Activated CD4-positive, alpha-beta T cell treated with anti-CD3 and anti-CD28 coated beads for 36 hours (primary cell): ENCODE measurements at regions not wholly inside any gene's neighbourhood (a gene's known extent, or its start where the extent isn't known, plus 50 kb on each side); places are given as distances from the start of the nearest gene placed in this dataset.
"Not testable (repeated sequence)": the region's sequence is repeated elsewhere in the genome, so short reads cannot be mapped to it uniquely, and the experiment has no call there.

Source experiments
- ATAC-seq: fragments of 200-7000 bp; cut with Tn5 transposase; one replicate; pipeline ENCODE4 v1.10.0; 2021; ENCODE audit warnings: mild to moderate bottlenecking, moderate library complexity
- CTCF ChIA-PET: fragments of 350-600 bp; sonication (Branson Sonifier 250); formaldehyde crosslinking; loops from one replicate; lab custom pipeline; 2021; ENCODE audit warnings: antibody characterized with exemption; lab: Charles Lee
- POLR2A ChIA-PET: fragments of 350-600 bp; sonication (Branson Sonifier 250); formaldehyde crosslinking; loops from one replicate; lab custom pipeline; 2021; ENCODE audit warnings: antibody characterized with exemption, inconsistent platforms; lab: Charles Lee
- DNase-seq: peaks from one replicate; pipeline ENCODE4 v3.0.0-alpha.2; 2020
- H3K27ac Mint-ChIP-seq: one replicate; pipeline ENCODE4 v1.8.0; 2021; ENCODE audit warnings: mixed read lengths
- H3K27me3 Mint-ChIP-seq: one replicate; pipeline ENCODE4 v1.8.0; 2021; ENCODE audit warnings: mixed read lengths
- H3K36me3 Mint-ChIP-seq: one replicate; pipeline ENCODE4 v1.8.0; 2021; ENCODE audit warnings: low read depth, mixed read lengths
- H3K4me1 Mint-ChIP-seq: one replicate; pipeline ENCODE4 v1.8.0; 2021; ENCODE audit warnings: mixed read lengths
- H3K4me3 Mint-ChIP-seq: one replicate; pipeline ENCODE4 v1.8.0; 2021; ENCODE audit warnings: mild to moderate bottlenecking, moderate library complexity, mixed read lengths
- H3K9me3 Mint-ChIP-seq: one replicate; pipeline ENCODE4 v1.8.0; 2021; ENCODE audit warnings: low read depth, mixed read lengths
- intact Hi-C, 2 experiments: fragments of 100-400 bp; cut with DNase I in 1 of 2; cut with micrococcal nuclease in 1 of 2; formaldehyde crosslinking; loops; one replicate each; pipeline versions ENCODE4 v1.14.2 to v1.15.1; 2022 to 2024; cut with DNase I, micrococcal nuclease

DNA sequence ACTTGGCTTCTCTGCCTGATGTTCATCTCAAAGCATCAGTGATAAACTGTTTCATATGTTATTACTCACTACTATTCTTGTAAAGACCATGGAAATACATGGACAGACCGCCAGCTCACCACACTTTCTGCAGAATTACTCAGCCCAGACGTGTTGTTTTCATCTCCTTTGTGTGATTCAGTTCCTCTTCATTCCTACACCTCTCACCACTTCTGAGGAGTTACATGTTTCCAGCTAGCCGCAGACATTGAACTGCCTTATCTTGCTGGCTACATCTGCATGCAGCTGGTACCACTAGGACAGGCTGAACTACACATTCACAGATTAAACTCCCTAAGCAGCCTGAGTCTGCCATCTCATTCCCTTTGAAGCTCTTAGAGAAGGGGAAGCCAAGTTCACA is 443.2 kb upstream of the FGF16 start:
- Mint-ChIP-seq H3K4me1 (peaks cover 22% of the 10 kb centered on the region), H3K9me3 (no peaks in the 10 kb centered on the region), H3K36me3 (no peaks in the 10 kb centered on the region), H3K4me3 (no peak overlapping the region), H3K27ac (peak overlapping the region; percentile 80), H3K27me3 (peaks cover 2% of the 10 kb centered on the region)
- DNase-seq, result peak; percentile 70
- peak; percentile 94 for ATAC-seq
- intact Hi-C loops, result loop anchor here (1.0 kb wide), 2 partner anchors 32 to 33 kb away; no protein-coding TSS in a partner anchor
- ChIA-PET CTCF (interaction anchor here (1.3 kb wide), 1 partner anchor 10 kb away, joined by 3 read pairs; no protein-coding TSS in a partner anchor), POLR2A (interaction anchor here (0.8 kb wide), 1 partner anchor 33 kb away, joined by 3 read pairs; no protein-coding TSS in a partner anchor)

DNA sequence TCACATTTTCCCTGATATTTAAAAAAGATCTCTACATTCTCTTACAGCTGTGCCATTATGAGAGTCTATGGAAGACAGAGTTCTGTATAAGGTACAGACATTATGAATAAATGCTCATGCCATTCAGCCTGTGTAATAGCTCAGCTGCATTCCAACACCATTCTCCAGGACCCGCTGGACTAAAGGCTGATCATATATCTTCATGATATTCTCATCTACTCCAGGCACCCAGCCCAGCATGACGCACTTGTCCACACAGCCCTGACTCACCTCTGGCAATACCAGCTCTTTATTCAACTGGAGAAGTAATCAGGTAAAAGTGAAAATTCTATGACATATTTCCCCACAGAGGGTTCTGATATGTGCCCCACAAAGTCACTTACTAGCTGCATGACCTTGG is 437.5 kb upstream of the FGF16 start:
- ATAC-seq, result no peak
- Mint-ChIP-seq H3K9me3 (no peaks in the 10 kb centered on the region), H3K27me3 (peaks cover 2% of the 10 kb centered on the region), H3K36me3 (no peaks in the 10 kb centered on the region), H3K4me3 (no peak overlapping the region), H3K4me1 (peaks cover 6% of the 10 kb centered on the region), H3K27ac (no peak overlapping the region)
- ChIA-PET POLR2A (no interaction called here), CTCF (interaction anchor here (0.5 kb wide), 1 partner anchor 1522 kb away, joined by 5 read pairs; no protein-coding TSS in a partner anchor)
- intact Hi-C loops, result no loop called here
- no peak for DNase-seq

DNA sequence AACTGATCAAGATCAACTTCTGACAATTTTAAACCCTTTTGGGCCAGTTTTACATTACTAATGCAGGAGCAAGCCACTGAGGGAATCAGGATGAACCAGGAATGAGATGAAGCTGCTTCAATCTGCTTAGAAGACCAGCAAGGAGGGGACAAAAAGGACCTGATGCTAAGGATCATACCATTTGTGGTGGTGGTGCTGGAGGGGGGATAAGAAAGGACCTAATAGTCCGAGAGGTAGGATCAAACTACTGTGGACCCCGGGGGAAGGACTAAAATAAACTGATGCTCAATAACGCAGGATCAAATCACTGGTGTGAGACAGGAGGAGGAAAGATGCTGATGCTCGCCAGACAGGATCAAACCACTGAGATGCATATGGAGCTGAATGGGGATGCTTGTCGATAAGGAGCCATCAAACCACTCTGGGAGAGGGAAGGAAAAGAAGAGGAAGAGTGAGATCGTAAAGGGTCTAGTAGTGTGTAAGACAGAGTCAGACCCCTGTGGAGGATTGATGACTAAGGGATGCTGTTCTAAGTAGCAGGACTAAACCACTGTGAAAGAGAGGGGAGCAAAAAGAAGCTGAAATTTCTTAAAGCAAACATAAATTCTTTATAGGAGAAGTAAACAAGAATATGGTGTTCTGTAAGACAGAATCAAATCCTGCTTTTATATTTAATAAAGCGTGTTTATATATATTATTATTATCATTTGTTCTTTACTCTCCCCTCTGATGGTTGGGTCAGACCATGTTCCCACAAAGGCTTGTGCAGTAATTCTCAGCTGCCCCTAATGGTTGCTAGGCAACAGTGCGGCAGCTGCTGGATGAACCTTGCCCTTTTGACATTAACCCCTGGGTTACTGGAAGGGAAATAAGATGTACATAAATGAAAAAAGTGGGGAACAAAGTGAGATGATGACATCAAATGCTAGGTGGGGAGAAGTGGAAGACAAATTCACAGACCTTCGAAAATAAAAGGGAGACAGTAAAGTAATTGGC is 432.5 kb upstream of the FGF16 start:
- Mint-ChIP-seq H3K36me3 (no peaks in the 10 kb centered on the region), H3K27me3 (no peaks in the 10 kb centered on the region), H3K4me3 (no peak overlapping the region), H3K4me1 (no peaks in the 10 kb centered on the region), H3K27ac (no peak overlapping the region), H3K9me3 (no peaks in the 10 kb centered on the region)
- DNase-seq, result peak; percentile 8
- ChIA-PET POLR2A (no interaction called here), CTCF (interaction anchor here (0.5 kb wide), 1 partner anchor 626 kb away, joined by 3 read pairs; no protein-coding TSS in a partner anchor)
- no peak for ATAC-seq
- intact Hi-C loops, result no loop called here

DNA sequence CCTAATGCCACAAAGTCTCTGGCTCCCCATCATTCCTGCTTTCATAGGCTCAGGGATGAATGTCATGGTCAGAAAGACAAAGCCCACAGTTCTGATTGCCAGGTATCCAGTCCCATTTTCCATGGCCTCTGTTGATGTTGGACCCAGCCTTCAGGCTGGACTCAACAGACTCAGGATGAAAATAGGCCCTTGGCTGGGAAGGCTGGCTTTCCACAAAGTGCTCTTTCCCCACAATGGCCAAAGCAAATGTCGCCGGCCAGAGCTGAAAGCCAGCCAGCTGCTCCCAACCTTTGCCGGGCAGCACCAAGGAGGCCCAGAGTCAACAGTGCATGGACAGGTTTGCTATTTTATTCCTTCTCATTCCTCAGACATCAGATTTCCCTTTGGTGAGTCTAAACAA is 430.1 kb upstream of the FGF16 start:
- H3K4me3 Mint-ChIP-seq, result no peak overlapping the region
- intact Hi-C loops, result no loop called here
- DNase-seq (no peak), ATAC-seq (no peak)
- H3K27me3 Mint-ChIP-seq, result no peaks in the 10 kb centered on the region
- CTCF ChIA-PET, result no interaction called here
- H3K27ac Mint-ChIP-seq, result no peak overlapping the region
- no peaks in the 10 kb centered on the region for H3K36me3 Mint-ChIP-seq
- H3K9me3 Mint-ChIP-seq, result no peaks in the 10 kb centered on the region
- POLR2A ChIA-PET, result no interaction called here
- no peaks in the 10 kb centered on the region for H3K4me1 Mint-ChIP-seq

GRCh38 chrX:77046180-77046810 is 400.9 kb upstream of the FGF16 start:
- H3K27me3 Mint-ChIP-seq, result peaks cover 11% of the 10 kb centered on the region
- H3K4me3 Mint-ChIP-seq, H3K27ac Mint-ChIP-seq, H3K36me3 Mint-ChIP-seq, DNase-seq, POLR2A ChIA-PET, intact Hi-C loops, H3K9me3 Mint-ChIP-seq, ATAC-seq, H3K4me1 Mint-ChIP-seq, CTCF ChIA-PET: not testable (repeated sequence)

DNA sequence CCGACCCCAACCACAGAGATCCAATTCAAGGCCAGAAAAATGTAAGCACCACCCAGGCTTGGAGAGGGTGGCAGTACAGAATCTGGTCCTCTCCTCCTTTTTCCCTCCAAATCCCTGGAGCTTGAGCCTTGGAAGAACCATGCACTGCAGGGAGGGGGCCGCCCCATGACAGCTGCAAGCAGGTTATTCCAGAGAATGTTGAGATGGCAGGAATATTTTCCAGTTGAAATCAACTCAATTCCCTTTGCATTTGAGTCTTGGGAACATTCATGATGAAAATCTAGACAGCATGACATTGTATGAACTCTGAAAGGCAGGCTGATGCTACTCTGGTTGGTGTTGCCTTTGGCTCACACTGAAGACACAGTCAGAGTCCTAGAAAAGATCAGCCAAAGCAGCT is 386.6 kb upstream of the FGF16 start:
- H3K4me1 Mint-ChIP-seq, result peaks cover 4% of the 10 kb centered on the region
- no peak overlapping the region for H3K27ac Mint-ChIP-seq
- no peak for ATAC-seq
- no peaks in the 10 kb centered on the region for H3K36me3 Mint-ChIP-seq
- CTCF ChIA-PET, result no interaction called here
- POLR2A ChIA-PET, result no interaction called here
- DNase-seq, result no peak
- H3K9me3 Mint-ChIP-seq, result peaks cover 1% of the 10 kb centered on the region
- H3K27me3 Mint-ChIP-seq, result peaks cover 2% of the 10 kb centered on the region
- H3K4me3 Mint-ChIP-seq, result no peak overlapping the region
- intact Hi-C loops, result no loop called here

- peaks cover 1% of the 10 kb centered on the region for H3K9me3 Mint-ChIP-seq
- no peak overlapping the region for H3K27ac Mint-ChIP-seq
- peaks cover 4% of the 10 kb centered on the region for H3K4me1 Mint-ChIP-seq
- peaks cover 2% of the 10 kb centered on the region for H3K27me3 Mint-ChIP-seq
- ATAC-seq (peak; percentile 58), DNase-seq (peak; percentile 7)
- intact Hi-C loops, result no loop called here
- H3K4me3 Mint-ChIP-seq, result no peak overlapping the region
- ChIA-PET POLR2A (no interaction called here), CTCF (no interaction called here)
- no peaks in the 10 kb centered on the region for H3K36me3 Mint-ChIP-seq
Observed at GRCh38 chrX:77061022-77061421, 386.2 kb upstream of the FGF16 start.

DNA sequence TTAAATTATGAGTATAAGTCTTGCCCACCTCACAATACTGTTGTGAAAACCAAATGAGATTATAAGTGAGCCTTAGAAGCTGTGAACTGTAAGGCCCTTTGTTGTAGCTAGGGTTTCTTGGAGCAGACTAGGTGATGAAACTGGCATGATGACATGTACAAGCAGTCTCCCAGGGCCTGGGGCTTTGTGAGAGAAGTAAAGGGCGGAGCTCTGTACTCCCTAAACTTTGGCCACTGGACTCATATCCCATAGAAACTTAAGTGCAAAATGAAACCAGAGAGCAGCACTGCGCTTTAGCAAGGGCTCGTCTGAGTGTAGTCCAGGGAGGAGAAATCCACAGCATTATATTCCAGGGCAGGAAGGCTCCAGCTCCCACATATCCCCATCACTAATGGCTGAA is 385.6 kb upstream of the FGF16 start:
- ATAC-seq (no peak), DNase-seq (no peak)
- CTCF ChIA-PET, result no interaction called here
- Mint-ChIP-seq H3K27ac (no peak overlapping the region), H3K9me3 (no peaks in the 10 kb centered on the region), H3K27me3 (peaks cover 2% of the 10 kb centered on the region), H3K36me3 (no peaks in the 10 kb centered on the region), H3K4me1 (peaks cover 4% of the 10 kb centered on the region), H3K4me3 (no peak overlapping the region)
- POLR2A ChIA-PET, result no interaction called here
- intact Hi-C loops, result no loop called here

DNA sequence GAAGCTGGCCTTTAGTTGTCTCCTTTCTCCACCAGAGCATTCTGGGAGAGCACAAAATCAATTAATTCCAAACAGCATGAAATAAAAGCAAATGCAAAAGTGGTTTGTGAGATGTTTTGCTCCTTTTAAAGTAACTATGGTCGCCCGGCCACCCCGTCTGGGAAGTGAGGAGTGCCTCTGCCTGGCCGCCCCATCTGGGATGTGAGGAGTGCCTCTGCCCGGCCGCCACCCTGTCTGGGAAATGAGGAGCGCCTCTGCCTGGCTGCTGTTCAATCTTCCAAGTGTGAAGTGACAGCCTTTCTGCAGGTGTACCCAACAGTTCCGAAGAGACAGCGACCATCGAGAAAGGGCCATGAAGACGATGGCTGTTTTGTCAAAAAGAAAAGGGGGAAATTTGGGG is 381.3 kb upstream of the FGF16 start:
- ChIA-PET POLR2A (no interaction called here), CTCF (no interaction called here)
- Mint-ChIP-seq H3K4me1 (peaks cover 11% of the 10 kb centered on the region), H3K4me3 (no peak overlapping the region), H3K27ac (no peak overlapping the region), H3K36me3 (no peaks in the 10 kb centered on the region), H3K9me3 (no peaks in the 10 kb centered on the region), H3K27me3 (peaks cover 2% of the 10 kb centered on the region)
- intact Hi-C loops, result no loop called here
- DNase-seq, result no peak
- ATAC-seq, result no peak

- no peaks in the 10 kb centered on the region for H3K27me3 Mint-ChIP-seq
- intact Hi-C loops, result no loop called here
- H3K4me1 Mint-ChIP-seq, result peaks cover 9% of the 10 kb centered on the region
- no peak for ATAC-seq
- H3K4me3 Mint-ChIP-seq, result peak overlapping the region; percentile 9
- H3K9me3 Mint-ChIP-seq, result no peaks in the 10 kb centered on the region
- no peak overlapping the region for H3K27ac Mint-ChIP-seq
- no peaks in the 10 kb centered on the region for H3K36me3 Mint-ChIP-seq
- DNase-seq, result no peak
- POLR2A ChIA-PET, result no interaction called here
- CTCF ChIA-PET, result interaction anchor here (0.6 to 0.7 kb wide), 2 partner anchors 183 to 258 kb away, joined by 3 read pairs; no protein-coding TSS in a partner anchor
Observed at GRCh38 chrX:77070202-77070918, 376.8 kb upstream of the FGF16 start.

GRCh38 chrX:77076896-77077295 is 370.3 kb upstream of the FGF16 start:
- DNase-seq (no peak), ATAC-seq (no peak)
- peaks cover 4% of the 10 kb centered on the region for H3K9me3 Mint-ChIP-seq
- POLR2A ChIA-PET, result no interaction called here
- H3K4me1 Mint-ChIP-seq, result no peaks in the 10 kb centered on the region
- CTCF ChIA-PET, result no interaction called here
- H3K36me3 Mint-ChIP-seq, result no peaks in the 10 kb centered on the region
- H3K27ac Mint-ChIP-seq, result no peak overlapping the region
- H3K27me3 Mint-ChIP-seq, result no peaks in the 10 kb centered on the region
- intact Hi-C loops, result no loop called here
- no peak overlapping the region for H3K4me3 Mint-ChIP-seq
